Islet of Langerhans (tissue), 1 donor: ENCODE measurements at regions not wholly inside any gene's neighbourhood (a gene's known extent, or its start where the extent isn't known, plus 50 kb on each side); places are given as distances from the start of the nearest gene placed in this dataset.
"Not testable (repeated sequence)": the region's sequence is repeated elsewhere in the genome, so short reads cannot be mapped to it uniquely, and the experiment has no call there.

ENCODE experiments used
- FAIRE-seq: peaks from one replicate; lab custom pipeline; 2011; peaks lifted over from hg19 to GRCh38; lab: Jason Lieb, UNC

GRCh38 chr9:78121488-78121887 is 89.9 kb upstream of the GNAQ start:
- no peak for FAIRE-seq

GRCh38 chr9:78118742-78119473 is 87.3 kb upstream of the GNAQ start:
- no peak for FAIRE-seq

GRCh38 chr9:78115073-78115472 is 83.5 kb upstream of the GNAQ start:
- FAIRE-seq: no peak

- no peak for FAIRE-seq
These were observed 83.0 kb upstream of the GNAQ start for GRCh38 chr9:78114581-78114980.

GRCh38 chr9:78112406-78112805 is 80.8 kb upstream of the GNAQ start:
- FAIRE-seq: no peak

- FAIRE-seq: no peak
These were observed 80.4 kb upstream of the GNAQ start for GRCh38 chr9:78112004-78112403.

GRCh38 chr9:78109075-78109474 is 77.5 kb upstream of the GNAQ start:
- no peak for FAIRE-seq

GRCh38 chr9:78106586-78106985 is 75.0 kb upstream of the GNAQ start:
- not testable (repeated sequence) for FAIRE-seq

- no peak for FAIRE-seq
These were observed 72.4 kb upstream of the GNAQ start for GRCh38 chr9:78103971-78104433.

- no peak for FAIRE-seq
These were observed 69.6 kb upstream of the GNAQ start for GRCh38 chr9:78101247-78101646.

GRCh38 chr9:78097541-78097940 is 65.9 kb upstream of the GNAQ start:
- FAIRE-seq: no peak

- no peak for FAIRE-seq
These were observed 60.1 kb upstream of the GNAQ start for GRCh38 chr9:78091731-78092130.

- FAIRE-seq: no peak
These were observed 57.5 kb upstream of the GNAQ start for GRCh38 chr9:78089111-78089510.

GRCh38 chr9:78088190-78088589 is 56.6 kb upstream of the GNAQ start:
- FAIRE-seq: not testable (repeated sequence)
